K562 (cell line): ENCODE measurements at regions not wholly inside any gene's neighbourhood (a gene's known extent, or its start where the extent isn't known, plus 50 kb on each side); places are given as distances from the start of the nearest gene placed in this dataset.

Source experiments
- ATAC-seq: fragments of 200-7000 bp; cut with Tn5 transposase; 3 replicates; pipeline ENCODE4 v1.9.1; 2020; ENCODE audit warnings: moderate library complexity
- BruUV-seq: library from RNA; stranded (reverse); fragments of 400-500 nt; replicated peaks from 2 replicates; lab custom pipeline; 2021; lab: Mats Ljungman, UMichigan
- CTCF ChIA-PET: fragments of 300-600 bp; formaldehyde crosslinking; extraction: SDS; loops from one replicate; lab custom pipeline; 2021; ENCODE audit warnings: low intra/inter-chr PET ratio; lab: Yijun Ruan, JAX
- POLR2A ChIA-PET: fragments of 300-600, 350-650 bp; sonication (Branson Sonifier 250); formaldehyde crosslinking; extraction: SDS; loops from one replicate; lab custom pipeline; 2021; ENCODE audit warnings: antibody characterized with exemption, inconsistent platforms; lab: Yijun Ruan, JAX
- DNase-seq, 4 experiments: peaks; one replicate each; pipeline versions ENCODE4 v3.0.0 to v3.0.0-alpha.2; 2011 to 2018; ENCODE audit warnings: low spot score in 3 of 4, mixed read lengths in 3 of 4; ENCODE audit errors: extremely low read depth in 1 of 4
- FAIRE-seq: peaks from 2 replicates; lab custom pipeline; 2011; peaks lifted over from hg19 to GRCh38; lab: Jason Lieb, UNC
- H2AFZ ChIP-seq: 2 replicates; pipeline ENCODE4 v1.6.0; 2011; ENCODE audit warnings: low read depth, low read length, control low read depth, inconsistent platforms
- H3K27ac ChIP-seq: fragments of 200-600 bp; 3 replicates; pipeline ENCODE4 v1.8.0; 2011; ENCODE audit warnings: low read depth, mild to moderate bottlenecking, control low read depth, inconsistent platforms, low read length, moderate library complexity, mixed read lengths; ENCODE audit errors: extremely low read depth
- H3K27me3 ChIP-seq, 2 experiments: fragments of 300-600 bp in 1 of 2; 2 replicates in 1 of 2; 3 replicates in 1 of 2; pipeline versions ENCODE4 v1.6.0 to v1.8.0; 2011; ENCODE audit warnings: inconsistent platforms in 2 of 2, low read length in 2 of 2, mild to moderate bottlenecking in 1 of 2, mixed read lengths in 1 of 2, moderate library complexity in 1 of 2; ENCODE audit not compliant: control insufficient read depth in 2 of 2, insufficient read depth in 2 of 2
- H3K36me3 ChIP-seq: fragments of 300-600 bp; 3 replicates; pipeline ENCODE4 v1.8.0; 2011; ENCODE audit warnings: mild to moderate bottlenecking, low read length, inconsistent platforms; ENCODE audit not compliant: control insufficient read depth, insufficient read depth
- H3K4me1 ChIP-seq, 2 experiments: fragments of 200-600 bp in 1 of 2; replicated peaks in 1 of 2; 2 replicates in 1 of 2; 3 replicates in 1 of 2; pipeline versions ENCODE4 v1.5.1 to v1.8.0; 2011; ENCODE audit warnings: inconsistent platforms in 2 of 2, low read length in 2 of 2, mild to moderate bottlenecking in 1 of 2, mixed read lengths in 1 of 2, moderate library complexity in 1 of 2; ENCODE audit not compliant: control insufficient read depth in 2 of 2, insufficient read depth in 2 of 2
- H3K4me2 ChIP-seq: 2 replicates; pipeline ENCODE4 v1.6.1; 2011; ENCODE audit warnings: low read length, control low read depth, inconsistent platforms, mixed read lengths; ENCODE audit not compliant: insufficient read depth
- H3K4me3 ChIP-seq: fragments of 200-600 bp; sonication (generic), shearing (Covaris generic); 2 replicates; pipeline ENCODE4 v1.5.1; 2016; ENCODE audit warnings: control low read depth, inconsistent platforms
- H3K79me2 ChIP-seq: fragments of 200-600 bp; 3 replicates; pipeline ENCODE4 v1.8.0; 2011; ENCODE audit warnings: low read length, inconsistent platforms; ENCODE audit not compliant: control insufficient read depth, insufficient read depth
- H3K9ac ChIP-seq, 2 experiments: 2 replicates each; pipeline versions ENCODE4 v1.6.0 to v1.6.1; 2011; ENCODE audit warnings: low read depth in 2 of 2, low read length in 2 of 2, control low read depth in 1 of 2, inconsistent platforms in 1 of 2, mild to moderate bottlenecking in 1 of 2, mixed read lengths in 1 of 2; ENCODE audit not compliant: insufficient read depth in 1 of 2
- H3K9me1 ChIP-seq: one replicate; pipeline ENCODE4 v1.6.0; 2011; ENCODE audit warnings: inconsistent platforms, mild to moderate bottlenecking, low read length, moderate library complexity; ENCODE audit not compliant: control insufficient read depth, insufficient read depth
- H3K9me3 ChIP-seq: replicated peaks from 2 replicates; pipeline ENCODE4 v1.5.1; 2011; ENCODE audit warnings: low read depth, low read length, inconsistent platforms; ENCODE audit not compliant: control insufficient read depth, insufficient read depth
- H4K20me1 ChIP-seq: replicated peaks from 2 replicates; pipeline ENCODE4 v1.6.1; 2011; ENCODE audit warnings: low read length, inconsistent platforms, mixed read lengths; ENCODE audit not compliant: control insufficient read depth, insufficient read depth
- ARHGAP35 ChIP-seq: fragments of 450-650 bp; IDR thresholded peaks from 2 replicates; pipeline ENCODE4 v1.6.1; 2018; ENCODE audit not compliant: partially characterized antibody
- CEBPB ChIP-seq: fragments of 450-650 bp; IDR thresholded peaks from 2 replicates; pipeline ENCODE4 v1.6.1; 2016; ENCODE audit warnings: missing genetic modification characterization, missing compliant biosample characterization
- CEBPG ChIP-seq, 3 experiments: fragments of 200-800 bp in 1 of 3; sonication (Bioruptor generic) in 1 of 3; sonication (generic) in 1 of 3; formaldehyde crosslinking in 1 of 3; IDR thresholded peaks in 2 of 3; conservative IDR thresholded peaks in 1 of 3; 2 replicates each; pipeline versions ENCODE4 v1.6.1 to v1.8.0; 2016 to 2022; ENCODE audit warnings: missing compliant biosample characterization in 2 of 3, missing genetic modification characterization in 2 of 3, mild to moderate bottlenecking in 1 of 3, missing genetic modification reagents in 1 of 3
- CTBP1 ChIP-seq: fragments of 450-650 bp; IDR thresholded peaks from 2 replicates; pipeline ENCODE4 v1.6.1; 2016; ENCODE audit warnings: borderline replicate concordance
- KDM5B ChIP-seq: fragments of 200-600 bp; sonication (generic); IDR thresholded peaks from 2 replicates; pipeline ENCODE4 v1.6.1; 2012; ENCODE audit warnings: low read depth, mild to moderate bottlenecking, moderate library complexity, low read length, control low read depth, inconsistent platforms; ENCODE audit not compliant: insufficient replicate concordance
- LARP7 ChIP-seq: fragments of 450-650 bp; IDR thresholded peaks from 2 replicates; pipeline ENCODE4 v1.6.1; 2016
- MYC ChIP-seq, 2 experiments: fragments of 250-450 bp in 1 of 2; sonication (Bioruptor Pico) in 1 of 2; IDR thresholded peaks; 2 replicates each; pipeline versions ENCODE4 v1.5.1 to v1.6.1; 2012 to 2021; ENCODE audit warnings: low read depth in 2 of 2, borderline replicate concordance in 1 of 2, improper control_type of control experiment in 1 of 2, low read length in 1 of 2, mild to moderate bottlenecking in 1 of 2, moderate library complexity in 1 of 2
- NCOA2 ChIP-seq, 2 experiments: fragments of 450-650 bp; IDR thresholded peaks; 2 replicates each; pipeline ENCODE4 v1.6.1; 2018; ENCODE audit warnings: mild to moderate bottlenecking in 2 of 2, moderate library complexity in 1 of 2; ENCODE audit not compliant: partially characterized antibody in 2 of 2
- TAL1 ChIP-seq: fragments of 450-650 bp; IDR thresholded peaks from 2 replicates; pipeline ENCODE4 v1.6.1; 2016; ENCODE audit warnings: mild to moderate bottlenecking
- WGBS: fragments of 100-300 bp; shearing (Covaris generic); methylation state at CpG from one replicate; pipeline ENCODE4 v1.1.6; 2016; ENCODE audit warnings: low coverage, mixed read lengths; ENCODE audit not compliant: insufficient coverage; ENCODE audit errors: missing lambda C conversion rate; 5-methylcytosine and 5-hydroxymethylcytosine counted together
- in situ Hi-C: fragments of 300-500 bp; cut with MboI; formaldehyde crosslinking; loops from 4 replicates; pipeline ENCODE4 v1.15.0; 2018; ENCODE audit warnings: inconsistent platforms, mixed read lengths
- intact Hi-C: fragments of 100-400 bp; cut with micrococcal nuclease; formaldehyde crosslinking; loops from 2 replicates; pipeline ENCODE4 v1.14.2; 2022
- TF ChIP-seq, protein P1 (sequence below): sonication (generic); formaldehyde crosslinking; IDR thresholded peaks from 2 replicates; pipeline ENCODE4 v1.8.1; 2022; ENCODE audit warnings: missing genetic modification reagents

DNA sequence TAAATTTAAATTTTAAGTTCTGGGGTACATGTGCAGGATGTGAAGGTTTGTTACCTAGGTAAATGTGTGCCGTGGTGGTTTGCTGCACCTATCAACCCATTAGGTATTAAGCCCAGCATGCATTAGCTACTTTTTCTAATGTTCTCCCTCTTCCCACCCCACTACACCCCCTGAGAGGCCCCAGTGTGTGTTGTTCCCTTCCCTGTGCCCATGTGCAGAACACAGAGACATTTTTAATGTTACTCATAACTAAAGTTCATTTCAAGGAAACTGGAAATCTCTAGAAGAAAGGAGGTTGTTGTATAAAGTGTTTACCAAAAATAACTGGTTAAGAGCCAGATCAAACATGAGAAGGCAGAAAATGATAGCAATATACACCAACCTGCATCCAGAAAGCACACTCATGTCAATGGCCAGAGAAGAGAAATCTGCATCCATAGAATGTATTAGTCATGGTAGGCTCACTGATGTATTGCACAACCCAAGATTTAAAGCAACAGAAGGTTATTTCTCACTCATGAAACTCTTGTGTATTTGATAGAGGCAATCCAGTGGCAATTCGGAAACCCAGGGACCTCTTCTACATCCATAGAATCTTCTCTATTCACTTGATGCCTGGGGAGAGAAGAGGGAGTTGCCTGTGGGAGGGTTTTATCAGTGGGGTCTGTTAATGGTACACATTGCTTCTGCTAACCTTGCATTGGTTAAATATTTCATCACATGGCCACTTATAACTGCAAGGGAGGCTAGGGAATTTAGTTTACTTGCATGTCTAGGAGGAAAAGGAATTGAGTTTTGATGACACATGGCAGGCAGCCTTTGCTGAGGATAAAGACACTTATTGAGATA, 321.9 kb upstream of the RASGRP1 start:
- ChIA-PET POLR2A (no interaction called here), CTCF (no interaction called here)
- no peaks in the 10 kb centered on the region for H4K20me1 ChIP-seq
- H3K27me3 ChIP-seq, result no peaks in the 10 kb centered on the region
- no peak overlapping the region for H3K27ac ChIP-seq
- BruUV-seq, result no TSS peak
- intact Hi-C loops (no loop called here), in situ Hi-C loops (no loop called here)
- DNase-seq (no peak), ATAC-seq (no peak), FAIRE-seq (no peak)
- no peaks in the 10 kb centered on the region for H3K36me3 ChIP-seq
- 0% methylated on average over 2 of the region's 2 CpGs for WGBS
- no peaks in the 10 kb centered on the region for H3K4me1 ChIP-seq
- H3K9me1 ChIP-seq, result no peaks in the 10 kb centered on the region
- no peak overlapping the region for H3K4me2 ChIP-seq
- no peak overlapping the region for H3K9ac ChIP-seq
- no peak overlapping the region for H2AFZ ChIP-seq
- no peak for TF ChIP-seq TAL1
- TF ChIP-seq MYC (IDR thresholded peaks at IDR 0.05; ENCODE audit: low read depth, low read length), result no peak
- TF ChIP-seq MYC (CRISPR knock-in tag; IDR thresholded peaks at IDR 0.05; ENCODE audit: borderline replicate concordance, low read depth), result no peak
- TF ChIP-seq CTBP1, result no peak
- TF ChIP-seq LARP7, result no peak
- TF ChIP-seq, protein P1, sequence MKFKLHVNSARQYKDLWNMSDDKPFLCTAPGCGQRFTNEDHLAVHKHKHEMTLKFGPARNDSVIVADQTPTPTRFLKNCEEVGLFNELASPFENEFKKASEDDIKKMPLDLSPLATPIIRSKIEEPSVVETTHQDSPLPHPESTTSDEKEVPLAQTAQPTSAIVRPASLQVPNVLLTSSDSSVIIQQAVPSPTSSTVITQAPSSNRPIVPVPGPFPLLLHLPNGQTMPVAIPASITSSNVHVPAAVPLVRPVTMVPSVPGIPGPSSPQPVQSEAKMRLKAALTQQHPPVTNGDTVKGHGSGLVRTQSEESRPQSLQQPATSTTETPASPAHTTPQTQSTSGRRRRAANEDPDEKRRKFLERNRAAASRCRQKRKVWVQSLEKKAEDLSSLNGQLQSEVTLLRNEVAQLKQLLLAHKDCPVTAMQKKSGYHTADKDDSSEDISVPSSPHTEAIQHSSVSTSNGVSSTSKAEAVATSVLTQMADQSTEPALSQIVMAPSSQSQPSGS (CRISPR knock-in tag), result no peak
- TF ChIP-seq NCOA2 (IDR thresholded peaks at IDR 0.05; ENCODE audit: partially characterized antibody in 2 of 2), result no peak
- no peak for TF ChIP-seq ARHGAP35
- TF ChIP-seq CEBPB (tag), result peak; percentile 79
- no peak for TF ChIP-seq CEBPG (CRISPR knock-in tag; IDR thresholded peaks at IDR 0.05)
- TF ChIP-seq CEBPG (tag; conservative IDR thresholded peaks at IDR 0.05 in 1 of 2, IDR thresholded peaks at IDR 0.05 in 1 of 2), result peak; percentile 30 to 65
- TF ChIP-seq KDM5B, result no peak
- H3K9me3 ChIP-seq, result no peaks in the 10 kb centered on the region
- no peak overlapping the region for H3K4me3 ChIP-seq
- no peaks in the 10 kb centered on the region for H3K79me2 ChIP-seq
